ENCODE measurements at regions not wholly inside any gene's neighbourhood (a gene's known extent, or its start where the extent isn't known, plus 50 kb on each side); places are given as distances from the start of the nearest gene placed in this dataset.
"Not testable (repeated sequence)": the region's sequence is repeated elsewhere in the genome, so short reads cannot be mapped to it uniquely, and the experiment has no call there.

GRCh38 chr14:105921781-105922180, 395.4 kb downstream of the TMEM121 start:
- not testable (repeated sequence) for TF ChIP-seq CTCF (IDR thresholded peaks at IDR 0.05; ENCODE audit: low read depth, low read length, poor library complexity, severe bottlenecking); EZH2phosphoT487 (IDR thresholded peaks at IDR 0.05; ENCODE audit: borderline replicate concordance, low read length)

Data from DOHH2 (cell line).